ENCODE measurements at regions not wholly inside any gene's neighbourhood (a gene's known extent, or its start where the extent isn't known, plus 50 kb on each side); places are given as distances from the start of the nearest gene placed in this dataset.

- POLR2A ChIA-PET = no interaction called here
- no peaks in the 10 kb centered on the region for H3K36me3 ChIP-seq (replicated peaks in 1 of 2; ENCODE audit: control insufficient read depth in 1 of 2, insufficient read depth in 2 of 2, low read length in 1 of 2)
- no peaks in the 10 kb centered on the region for H3K9me3 ChIP-seq
Measured at GRCh38 chr18:26768385-26768784, 97.1 kb downstream of the AQP4 start.

GRCh38 chr18:26765498-26765897, 100.0 kb downstream of the AQP4 start:
- POLR2A ChIA-PET = no interaction called here
- H3K9me2 ChIP-seq = no peaks in the 10 kb centered on the region
- no peaks in the 10 kb centered on the region for H3K36me3 ChIP-seq (replicated peaks in 1 of 2; ENCODE audit: control insufficient read depth in 1 of 2, insufficient read depth in 2 of 2, low read length in 1 of 2)
- CTCF ChIA-PET = no interaction called here
- no peak for DNase-seq
- H3F3A ChIP-seq (replicated peaks; ENCODE audit: insufficient read depth) = no peaks in the 10 kb centered on the region
- WGBS (ENCODE audit: low lambda C conversion rate) = 46% methylated on average over 2 of the region's 2 CpGs
- H3K9me3 ChIP-seq = no peaks in the 10 kb centered on the region
- H4K20me1 ChIP-seq (ENCODE audit: insufficient read depth) = no peaks in the 10 kb centered on the region
- no peak overlapping the region for H3K9ac ChIP-seq
- peaks cover 0 to 9% of the 10 kb centered on the region in 2 experiments; a peak in 1 of 4 replicates for H3K4me1 ChIP-seq (ENCODE audit: control insufficient read depth in 1 of 2, insufficient read depth in 2 of 2, low read depth in 1 of 2, low read length in 1 of 2)
- no peak overlapping the region; a peak in 1 of 4 replicates for H3K27ac ChIP-seq (ENCODE audit: low read depth in 2 of 2, low read length in 1 of 2)
- H3K27me3 ChIP-seq (ENCODE audit: insufficient read depth) = no peaks in the 10 kb centered on the region
- no peak overlapping the region for H3K4me2 ChIP-seq
- H2AFZ ChIP-seq (ENCODE audit: low read depth) = no peak overlapping the region
- no peaks in the 10 kb centered on the region for H3K79me2 ChIP-seq (ENCODE audit: insufficient read depth)
- H3K4me3 ChIP-seq (ENCODE audit: low read depth in 2 of 2, low read length in 1 of 2) = no peak overlapping the region
- TF ChIP-seq SMC3 (IDR thresholded peaks at IDR 0.05; ENCODE audit: low read depth, low read length) (no peak), USF2 (IDR thresholded peaks at IDR 0.05; ENCODE audit: borderline replicate concordance, low read depth, low read length) (no peak), CTCF (IDR thresholded peaks at IDR 0.05) (no peak), REST (IDR thresholded peaks at IDR 0.05; ENCODE audit: low read depth, low read length) (no peak), EP300 (IDR thresholded peaks at IDR 0.05; ENCODE audit: borderline replicate concordance in 1 of 2, low read depth in 1 of 2, low read length in 1 of 2) (no peak), TEAD4 (IDR thresholded peaks at IDR 0.05; ENCODE audit: borderline replicate concordance, insufficient read depth) (no peak), FOSL2 (IDR thresholded peaks at IDR 0.05; ENCODE audit: borderline replicate concordance, low read depth) (no peak), NFIC (IDR thresholded peaks at IDR 0.05; ENCODE audit: borderline replicate concordance) (no peak), RFX5 (IDR thresholded peaks at IDR 0.05; ENCODE audit: low read length) (no peak), RCOR1 (IDR thresholded peaks at IDR 0.05; ENCODE audit: low read length) (no peak), PBX3 (IDR thresholded peaks at IDR 0.05) (no peak)

More at GRCh38 chr18:26768385-26768784, 97.1 kb downstream of the AQP4 start:
- H3K4me3 ChIP-seq (ENCODE audit: low read depth in 2 of 2, low read length in 1 of 2) = no peak overlapping the region
- H3K9me2 ChIP-seq = no peaks in the 10 kb centered on the region
- H3K27ac ChIP-seq (ENCODE audit: low read depth in 2 of 2, low read length in 1 of 2) = no peak overlapping the region
- no peaks in the 10 kb centered on the region for H3K27me3 ChIP-seq (ENCODE audit: insufficient read depth)
- peaks cover 0 to 19% of the 10 kb centered on the region in 2 experiments; a peak in 2 of 4 replicates for H3K4me1 ChIP-seq (ENCODE audit: control insufficient read depth in 1 of 2, insufficient read depth in 2 of 2, low read depth in 1 of 2, low read length in 1 of 2)
- no peak overlapping the region for H2AFZ ChIP-seq (ENCODE audit: low read depth)
- no peaks in the 10 kb centered on the region for H4K20me1 ChIP-seq (ENCODE audit: insufficient read depth)
- no peaks in the 10 kb centered on the region for H3K79me2 ChIP-seq (ENCODE audit: insufficient read depth)
- CTCF ChIA-PET = interaction anchor here (1.0 kb wide), 1 partner anchor 12 kb away, joined by 4 read pairs; no protein-coding TSS in a partner anchor
- 32% methylated on average over 7 of the region's 7 CpGs for WGBS (ENCODE audit: low lambda C conversion rate)
- TF ChIP-seq TCF12 (IDR thresholded peaks at IDR 0.05) = no peak
- TF ChIP-seq FOXJ3 (CRISPR knock-in tag; IDR thresholded peaks at IDR 0.05) = no peak
- no peak for TF ChIP-seq NRF1 (IDR thresholded peaks at IDR 0.05; ENCODE audit: low read depth, low read length)
- no peak for TF ChIP-seq CHD2 (IDR thresholded peaks at IDR 0.05; ENCODE audit: low read length, partially characterized antibody)
- TF ChIP-seq ELF1 (IDR thresholded peaks at IDR 0.05) = no peak
- TF ChIP-seq FOSL2 (IDR thresholded peaks at IDR 0.05; ENCODE audit: borderline replicate concordance, low read depth) = no peak
- TF ChIP-seq MAX (IDR thresholded peaks at IDR 0.05; ENCODE audit: low read depth) = no peak
- TF ChIP-seq RCOR1 (IDR thresholded peaks at IDR 0.05; ENCODE audit: low read length) = no peak
- TF ChIP-seq USF2 (IDR thresholded peaks at IDR 0.05; ENCODE audit: borderline replicate concordance, low read depth, low read length) = no peak
- no peak for TF ChIP-seq RAD21 (IDR thresholded peaks at IDR 0.05; ENCODE audit: low read length)
- H3K9ac ChIP-seq = no peak overlapping the region
- DNase-seq = no peak
- H3K4me2 ChIP-seq = no peak overlapping the region
- H3F3A ChIP-seq (replicated peaks; ENCODE audit: insufficient read depth) = no peaks in the 10 kb centered on the region

Measured in SK-N-SH (cell line).